HAP-1 (cell line): ENCODE measurements at regions not wholly inside any gene's neighbourhood (a gene's known extent, or its start where the extent isn't known, plus 50 kb on each side); places are given as distances from the start of the nearest gene placed in this dataset.
"Not testable (repeated sequence)": the region's sequence is repeated elsewhere in the genome, so short reads cannot be mapped to it uniquely, and the experiment has no call there.

Source experiments
- DNase-seq, 2 experiments: peaks; one replicate each; pipeline ENCODE4 v3.0.0-alpha.2; 2016 to 2020; ENCODE audit warnings: low spot score in 2 of 2
- H3K27me3 ChIP-seq: fragments of 250-450 bp; sonication (Bioruptor Pico); 2 replicates; pipeline ENCODE4 v1.5.1; 2020; ENCODE audit warnings: low read depth, mild to moderate bottlenecking, moderate library complexity
- H3K36me3 ChIP-seq: fragments of 250-450 bp; sonication (Bioruptor Pico); replicated peaks from 2 replicates; pipeline ENCODE4 v1.5.1; 2020; ENCODE audit warnings: mild to moderate bottlenecking
- H3K4me1 ChIP-seq: fragments of 250-450 bp; sonication (Bioruptor Pico); 2 replicates; pipeline ENCODE4 v1.5.1; 2020; ENCODE audit warnings: mild to moderate bottlenecking
- H3K4me3 ChIP-seq: fragments of 250-450 bp; sonication (Bioruptor Pico); 2 replicates; pipeline ENCODE4 v1.5.1; 2020; ENCODE audit warnings: mild to moderate bottlenecking, moderate library complexity
- H3K9me3 ChIP-seq: fragments of 250-450 bp; sonication (Bioruptor Pico); 2 replicates; pipeline ENCODE4 v1.5.1; 2020; ENCODE audit warnings: mild to moderate bottlenecking, moderate library complexity
- in situ Hi-C: fragments of 300-500 bp; cut with MboI; formaldehyde crosslinking; loops from 3 replicates; pipeline ENCODE4 v1.14.3; 2020; ENCODE audit warnings: low sequenced_read_pairs, inconsistent platforms, mixed read lengths

DNA sequence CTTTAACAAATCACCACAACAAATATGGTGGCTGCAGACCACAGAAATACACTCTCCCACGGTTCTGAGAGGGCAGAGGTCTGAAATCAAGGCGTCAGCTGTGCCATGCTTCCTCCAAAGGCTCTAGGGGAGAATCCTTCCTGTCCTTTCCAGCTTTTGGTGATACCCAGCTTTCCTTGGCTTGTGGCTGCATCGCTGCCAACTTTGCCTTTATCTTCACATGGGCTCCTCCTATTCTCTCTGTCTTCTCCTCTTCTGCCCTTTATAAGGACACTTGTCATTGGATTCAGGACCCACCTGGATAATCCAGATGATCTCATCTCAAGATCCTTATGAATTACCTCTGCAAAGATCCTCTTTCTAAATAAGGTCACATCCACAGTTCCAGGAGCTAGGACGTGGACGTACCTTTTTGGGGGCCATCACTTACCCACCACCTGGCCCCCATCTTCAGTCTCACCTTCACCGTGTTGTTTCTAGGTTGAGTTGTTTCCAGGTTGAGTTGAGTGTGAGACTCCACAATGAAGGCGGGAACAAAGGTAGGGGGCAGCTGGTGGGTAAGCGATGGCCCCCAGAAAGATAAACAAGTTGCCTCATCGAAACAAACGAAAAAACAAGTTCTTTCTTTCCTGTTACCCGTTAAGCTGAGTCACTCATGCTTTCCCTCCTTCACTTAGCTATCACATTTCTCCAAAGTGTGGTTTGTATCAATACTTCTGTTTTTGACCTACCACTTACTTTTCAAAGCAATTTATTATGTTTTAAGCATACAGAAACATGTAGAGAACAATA, 68.9 kb upstream of the SLC22A16 start:
- no peak for DNase-seq
- Histone ChIP-seq H3K27me3 (peaks cover 16% of the 10 kb centered on the region; the same call in 1 of the 2 replicates), H3K9me3 (0 out of 2 replicates have a peak, but pooled peaks cover 3% of the 10 kb centered on the region), H3K36me3 (no peaks in the 10 kb centered on the region), H3K4me3 (no peak overlapping the region), H3K4me1 (no peaks in the 10 kb centered on the region)
- in situ Hi-C loops = no loop called here

- Histone ChIP-seq H3K36me3 (no peaks in the 10 kb centered on the region), H3K9me3 (0 out of 2 replicates have a peak, but pooled peaks cover 5% of the 10 kb centered on the region), H3K27me3 (peaks cover 19% of the 10 kb centered on the region; the same call in 1 of the 2 replicates), H3K4me3 (no peak overlapping the region), H3K4me1 (no peaks in the 10 kb centered on the region)
- no peak for DNase-seq
- in situ Hi-C loops = no loop called here
Observed at GRCh38 chr6:110544472-110544871, 68.1 kb upstream of the SLC22A16 start.

DNA sequence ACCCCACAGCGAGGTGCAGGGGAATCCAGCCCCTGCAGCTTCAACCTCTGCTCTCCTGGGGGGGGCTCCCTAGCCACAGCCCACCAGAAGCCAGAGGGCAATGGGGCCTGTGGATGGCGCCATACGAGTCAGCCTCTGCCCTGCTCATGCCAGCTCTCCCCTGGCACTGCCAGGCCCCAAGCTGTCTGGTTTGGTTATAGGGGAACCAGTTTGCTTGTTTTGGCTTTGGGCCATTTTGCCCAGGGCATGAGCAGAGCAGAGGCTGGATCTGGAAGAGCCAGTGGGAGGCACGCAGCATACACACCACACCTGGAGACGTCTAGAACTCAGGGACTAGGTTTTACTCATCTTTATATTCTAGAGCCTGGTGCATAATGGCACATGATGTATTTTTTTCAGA, 66.7 kb upstream of the SLC22A16 start:
- Histone ChIP-seq H3K4me1 (no peaks in the 10 kb centered on the region), H3K27me3 (peaks cover 15% of the 10 kb centered on the region; the same call in 1 of the 2 replicates), H3K9me3 (0 out of 2 replicates have a peak, but pooled peaks cover 5% of the 10 kb centered on the region), H3K36me3 (no peaks in the 10 kb centered on the region), H3K4me3 (no peak overlapping the region)
- in situ Hi-C loops = no loop called here
- no peak for DNase-seq

GRCh38 chr6:110542311-110543024, 66.1 kb upstream of the SLC22A16 start:
- 0 out of 2 replicates have a peak, but pooled peaks cover 5% of the 10 kb centered on the region for H3K9me3 ChIP-seq
- no peaks in the 10 kb centered on the region for H3K36me3 ChIP-seq
- H3K4me3 ChIP-seq = no peak overlapping the region
- peaks cover 5% of the 10 kb centered on the region for H3K4me1 ChIP-seq
- DNase-seq = no peak
- peaks cover 11% of the 10 kb centered on the region; the same call in 1 of the 2 replicates for H3K27me3 ChIP-seq
- in situ Hi-C loops = no loop called here

DNA sequence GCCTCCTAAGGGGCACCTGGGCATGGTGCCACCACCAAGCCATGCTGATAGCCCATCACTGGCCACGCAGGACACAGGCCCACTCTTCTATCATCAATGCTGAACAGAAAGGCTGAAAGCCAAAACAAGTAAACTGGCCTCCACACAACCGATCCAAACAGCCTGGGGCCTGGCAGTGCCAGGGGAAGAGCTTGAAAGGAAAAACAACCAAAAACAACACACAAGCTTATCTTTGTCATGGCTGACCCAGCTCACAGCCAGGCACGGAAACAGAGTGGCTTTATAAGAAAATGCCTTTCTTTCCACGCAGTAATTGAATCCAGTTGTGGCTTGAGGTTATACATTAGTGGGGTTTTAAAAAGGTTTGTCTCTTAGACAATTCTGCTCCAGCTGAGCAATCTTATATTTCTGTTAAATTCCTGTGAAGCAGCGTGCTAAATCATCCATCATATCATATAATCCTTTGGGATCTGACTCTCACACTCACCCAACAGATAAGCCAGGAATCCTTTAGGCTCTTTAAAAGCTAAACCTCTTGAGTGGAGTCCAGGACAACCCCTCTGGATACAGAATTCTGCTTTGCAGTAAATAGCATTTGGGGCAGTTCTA, 65.4 kb upstream of the SLC22A16 start:
- no peak for DNase-seq
- Histone ChIP-seq H3K9me3 (0 out of 2 replicates have a peak, but pooled peaks cover 5% of the 10 kb centered on the region), H3K36me3 (no peaks in the 10 kb centered on the region), H3K27me3 (peaks cover 8% of the 10 kb centered on the region; the same call in 1 of the 2 replicates), H3K4me3 (no peak overlapping the region), H3K4me1 (peaks cover 7% of the 10 kb centered on the region)
- in situ Hi-C loops = no loop called here

DNA sequence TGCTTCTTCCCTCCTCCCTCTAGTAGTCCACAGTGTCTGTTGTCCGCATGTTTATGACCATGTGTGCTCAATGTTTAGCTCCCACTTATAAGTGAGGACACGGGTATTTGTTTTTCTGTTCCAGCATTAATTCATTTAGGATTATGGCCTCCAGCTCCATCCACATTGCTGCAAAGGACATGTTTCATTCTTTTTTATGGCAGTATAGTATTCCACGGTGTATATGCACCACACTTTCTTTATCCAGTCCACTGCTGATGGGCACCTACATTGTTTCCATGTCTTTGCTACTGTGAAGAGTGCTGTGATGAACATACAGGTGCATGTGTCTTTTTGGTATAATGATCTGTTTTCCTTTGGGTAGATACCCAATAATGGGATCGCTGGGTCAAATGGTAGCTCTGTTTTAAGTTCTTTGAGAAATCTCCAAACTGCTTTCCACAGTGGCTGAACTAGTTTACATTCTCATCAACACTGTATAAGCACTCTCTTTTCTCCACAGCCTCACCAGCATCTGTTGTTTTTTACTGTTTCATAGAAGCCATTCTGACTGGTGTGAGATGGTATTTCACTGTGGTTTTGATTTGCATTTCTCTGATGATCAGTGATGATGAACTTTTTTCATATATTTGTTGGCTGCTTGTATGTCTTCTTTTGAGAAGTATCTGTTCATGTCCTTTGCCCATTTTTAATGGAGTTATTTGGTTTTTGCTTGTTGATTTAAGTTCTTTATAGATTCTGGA, 63.0 kb upstream of the SLC22A16 start:
- peaks cover 14% of the 10 kb centered on the region for H3K4me1 ChIP-seq
- H3K9me3 ChIP-seq = peaks cover 11% of the 10 kb centered on the region
- H3K36me3 ChIP-seq, in situ Hi-C loops, DNase-seq, H3K4me3 ChIP-seq: not testable (repeated sequence)
- peaks cover 11% of the 10 kb centered on the region; the same call in 1 of the 2 replicates for H3K27me3 ChIP-seq

DNA sequence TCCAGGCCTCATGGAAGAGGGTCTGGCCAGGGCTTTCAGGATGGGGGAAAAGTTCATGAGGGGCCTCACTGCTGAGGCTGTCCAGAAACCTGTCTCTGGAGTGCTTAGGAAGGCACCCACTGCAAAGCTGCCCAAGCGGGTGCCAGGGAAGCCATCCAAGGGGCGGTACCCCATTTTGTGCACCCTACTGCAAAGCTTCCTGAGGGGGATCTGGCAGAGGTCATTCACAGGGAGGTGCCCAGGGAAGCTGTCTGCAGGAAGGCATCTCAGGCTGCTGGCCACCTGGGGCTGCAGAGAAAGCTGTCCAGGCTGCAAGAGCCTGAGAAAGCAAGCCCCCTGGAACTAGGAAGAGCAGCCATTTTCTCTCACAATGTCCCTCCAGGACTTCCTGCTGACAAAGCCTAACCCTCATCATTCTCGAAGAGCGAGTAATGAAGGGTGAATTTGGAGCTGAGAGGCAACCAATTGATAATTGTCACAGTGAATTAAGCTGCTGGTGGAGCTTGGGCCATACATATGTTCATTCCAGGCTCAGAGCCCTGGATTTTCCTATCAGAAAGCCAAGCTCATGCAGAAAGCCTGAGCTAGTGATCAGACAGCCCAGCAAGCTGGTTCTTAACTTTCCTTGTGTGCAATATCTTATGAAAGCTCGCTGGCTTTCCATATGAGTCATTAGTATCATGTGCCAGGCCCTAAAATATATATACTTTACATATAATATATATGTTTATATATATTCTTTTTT, 62.2 kb upstream of the SLC22A16 start:
- no peaks in the 10 kb centered on the region for H3K36me3 ChIP-seq
- H3K9me3 ChIP-seq = peaks cover 11% of the 10 kb centered on the region
- in situ Hi-C loops = no loop called here
- no peak overlapping the region for H3K4me3 ChIP-seq
- peaks cover 11% of the 10 kb centered on the region; the same call in 1 of the 2 replicates for H3K27me3 ChIP-seq
- peaks cover 14% of the 10 kb centered on the region for H3K4me1 ChIP-seq
- no peak for DNase-seq

DNA sequence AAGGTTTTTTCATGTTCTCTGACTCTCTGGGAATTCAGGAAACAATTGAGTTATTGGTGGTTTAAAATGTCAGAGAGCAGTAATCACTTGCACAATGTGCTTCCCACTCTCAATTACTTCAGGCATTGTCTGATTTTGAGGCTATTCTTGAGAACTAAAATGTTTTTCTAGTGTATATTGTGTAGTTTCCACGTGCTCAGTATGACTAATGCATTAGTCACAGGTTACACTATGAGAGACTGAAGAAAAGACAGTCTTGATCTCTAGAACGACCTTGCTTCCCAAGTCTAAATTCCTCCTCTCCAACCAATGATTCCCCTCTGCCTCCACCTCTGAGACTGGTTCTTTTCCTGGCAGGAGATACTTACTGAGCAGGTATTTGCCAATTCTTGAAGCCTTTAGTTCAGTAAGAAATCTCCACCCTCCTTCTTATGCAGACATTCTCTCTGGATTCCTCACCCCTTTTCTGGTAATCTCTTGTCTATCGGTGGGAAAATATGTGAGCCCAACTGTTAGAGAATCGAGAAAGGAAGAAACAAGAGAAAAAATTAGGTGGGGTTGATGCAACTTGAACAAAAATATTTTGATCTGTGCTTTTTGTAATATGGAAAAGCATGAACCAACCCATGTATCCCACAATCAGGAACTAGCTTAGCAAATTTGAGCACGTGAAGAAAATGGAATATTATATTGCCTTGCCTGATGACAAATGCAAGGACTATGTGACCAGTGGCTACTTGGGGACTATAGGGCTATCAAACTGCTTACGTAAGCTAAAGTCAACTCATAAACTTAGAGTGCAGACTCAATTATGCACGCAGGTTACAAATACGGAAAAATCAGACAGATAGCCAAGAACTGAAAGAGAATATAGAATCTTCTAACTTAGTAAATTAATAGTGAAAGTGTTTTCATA, 61.1 kb upstream of the SLC22A16 start:
- in situ Hi-C loops = no loop called here
- Histone ChIP-seq H3K4me1 (peaks cover 20% of the 10 kb centered on the region), H3K9me3 (peaks cover 11% of the 10 kb centered on the region), H3K36me3 (no peaks in the 10 kb centered on the region), H3K27me3 (peaks cover 8% of the 10 kb centered on the region; the same call in 1 of the 2 replicates), H3K4me3 (no peak overlapping the region)
- DNase-seq = peak; percentile 41 to 99

- Histone ChIP-seq H3K27me3 (0 out of 2 replicates have a peak, but pooled peaks cover 5% of the 10 kb centered on the region), H3K4me1 (peaks cover 20% of the 10 kb centered on the region), H3K9me3 (peaks cover 11% of the 10 kb centered on the region), H3K36me3 (no peaks in the 10 kb centered on the region), H3K4me3 (no peak overlapping the region)
- no peak for DNase-seq
- in situ Hi-C loops = no loop called here
Observed at GRCh38 chr6:110534731-110535492, 58.5 kb upstream of the SLC22A16 start.

GRCh38 chr6:110532431-110532830, 56.0 kb upstream of the SLC22A16 start:
- Histone ChIP-seq H3K9me3 (peaks cover 9% of the 10 kb centered on the region), H3K36me3 (no peaks in the 10 kb centered on the region), H3K4me3 (no peak overlapping the region), H3K4me1 (peaks cover 18% of the 10 kb centered on the region), H3K27me3 (peaks cover 3% of the 10 kb centered on the region; the same call in 1 of the 2 replicates)
- in situ Hi-C loops = no loop called here
- DNase-seq = peak; percentile 53 to 81

GRCh38 chr6:110530671-110531070, 54.3 kb upstream of the SLC22A16 start:
- no peaks in the 10 kb centered on the region for H3K36me3 ChIP-seq
- H3K9me3 ChIP-seq = peaks cover 9% of the 10 kb centered on the region
- H3K4me3 ChIP-seq = no peak overlapping the region
- no peaks in the 10 kb centered on the region; the same call in 1 of the 2 replicates for H3K27me3 ChIP-seq
- peaks cover 9% of the 10 kb centered on the region; the same call in 1 of the 2 replicates for H3K4me1 ChIP-seq
- in situ Hi-C loops = no loop called here
- no peak for DNase-seq
